ENCODE measurements at regions not wholly inside any gene's neighbourhood (a gene's known extent, or its start where the extent isn't known, plus 50 kb on each side); places are given as distances from the start of the nearest gene placed in this dataset.
"Not testable (repeated sequence)": the region's sequence is repeated elsewhere in the genome, so short reads cannot be mapped to it uniquely, and the experiment has no call there.

DNA sequence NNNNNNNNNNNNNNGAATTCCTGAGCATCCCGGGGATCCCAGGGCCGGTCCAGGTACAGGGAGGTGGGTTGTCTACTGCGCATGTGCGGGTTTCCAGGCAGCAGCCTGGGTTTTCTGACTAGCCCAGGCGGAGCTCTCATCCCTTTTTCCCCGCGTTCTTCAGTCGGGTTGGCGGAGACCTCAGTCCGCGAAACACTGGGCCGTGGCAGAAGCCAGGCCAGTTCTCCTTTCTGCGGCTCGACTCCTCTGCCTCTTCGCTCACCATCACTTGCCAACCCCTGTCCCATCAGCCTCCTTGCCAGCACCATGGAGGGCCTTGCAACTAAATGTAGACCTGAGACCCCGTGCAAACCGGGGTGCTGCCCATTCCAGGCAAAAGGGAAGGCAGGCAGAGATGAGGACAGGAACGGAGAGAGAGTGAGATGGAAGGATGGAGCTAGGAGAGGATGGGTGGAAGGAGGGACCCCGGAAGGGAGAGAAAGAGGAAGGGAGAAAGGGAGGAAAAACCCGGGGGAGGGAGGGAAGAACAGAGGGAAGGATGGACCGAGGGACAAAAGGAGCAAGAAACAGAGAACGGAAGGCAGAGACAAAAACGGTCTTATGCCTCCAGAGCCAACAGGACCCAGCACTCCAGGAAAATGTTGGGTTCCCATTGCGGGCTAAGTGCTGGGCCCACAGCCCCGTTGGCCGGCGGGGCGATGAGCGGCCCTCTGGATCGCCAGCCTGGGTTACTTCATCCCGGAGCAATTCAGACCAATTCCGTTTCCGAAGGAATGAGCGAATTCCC, 445.4 kb upstream of the DEFB115 start:
- peak; percentile 34 for DNase-seq (ENCODE audit: low read depth)

GRCh38 chr20:30812739-30813411, 444.6 kb upstream of the DEFB115 start:
- DNase-seq (ENCODE audit: low read depth) = no peak

GRCh38 chr20:30813412-30814311, 443.8 kb upstream of the DEFB115 start:
- DNase-seq (ENCODE audit: low read depth) = not testable (repeated sequence)

DNA sequence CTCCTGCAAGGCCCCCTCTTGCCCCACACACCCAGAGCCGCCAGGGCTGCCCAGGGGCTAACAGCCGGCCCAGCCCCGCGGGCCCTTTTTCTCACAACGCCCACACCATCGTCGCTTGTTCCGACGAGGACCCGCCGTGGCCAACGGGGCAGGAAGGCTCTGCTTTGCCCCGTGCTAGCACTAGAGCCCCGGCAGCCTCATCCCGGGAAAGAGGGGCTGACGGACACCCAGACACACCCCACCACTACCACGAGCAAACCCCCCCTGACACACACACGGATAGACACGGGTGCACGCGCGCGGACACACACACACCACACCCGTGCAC, 443.2 kb upstream of the DEFB115 start:
- DNase-seq (ENCODE audit: low read depth) = not testable (repeated sequence)

- DNase-seq (ENCODE audit: low read depth) = not testable (repeated sequence)
These were observed 442.4 kb upstream of the DEFB115 start for GRCh38 chr20:30815027-30815576.

DNA sequence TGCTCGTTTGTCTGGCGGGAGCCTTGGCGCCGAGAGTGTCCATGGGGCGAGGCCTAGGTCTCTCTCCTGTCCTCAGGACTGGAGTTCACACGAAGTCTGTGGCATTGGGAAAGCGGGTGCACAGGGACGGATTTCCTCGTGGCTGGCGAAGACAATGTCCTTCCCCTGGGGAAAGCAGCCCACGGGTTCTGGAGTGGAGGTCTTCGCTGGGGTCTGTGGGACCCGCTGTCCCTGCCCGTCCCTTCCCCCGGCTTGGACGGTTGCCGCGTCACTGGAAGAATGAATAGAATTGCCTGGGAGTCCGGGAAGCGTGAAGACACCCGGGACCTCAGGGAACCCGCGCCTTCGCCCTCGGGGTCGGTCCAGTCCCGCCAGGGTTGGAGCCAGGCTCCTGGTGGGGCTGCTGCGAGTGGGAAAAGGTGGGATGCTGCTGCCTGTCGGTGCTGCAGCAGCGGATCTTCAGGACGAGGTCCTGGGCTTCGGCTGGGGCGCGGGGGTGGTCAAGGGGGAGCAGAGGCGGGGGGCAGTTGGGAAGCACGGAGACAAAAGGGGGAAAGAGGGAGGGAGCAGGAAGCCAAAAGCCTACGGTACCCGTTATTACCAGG, 441.8 kb upstream of the DEFB115 start:
- no peak for DNase-seq (ENCODE audit: low read depth)

GRCh38 chr20:30816182-30816645, 441.2 kb upstream of the DEFB115 start:
- DNase-seq (ENCODE audit: low read depth) = no peak

DNA sequence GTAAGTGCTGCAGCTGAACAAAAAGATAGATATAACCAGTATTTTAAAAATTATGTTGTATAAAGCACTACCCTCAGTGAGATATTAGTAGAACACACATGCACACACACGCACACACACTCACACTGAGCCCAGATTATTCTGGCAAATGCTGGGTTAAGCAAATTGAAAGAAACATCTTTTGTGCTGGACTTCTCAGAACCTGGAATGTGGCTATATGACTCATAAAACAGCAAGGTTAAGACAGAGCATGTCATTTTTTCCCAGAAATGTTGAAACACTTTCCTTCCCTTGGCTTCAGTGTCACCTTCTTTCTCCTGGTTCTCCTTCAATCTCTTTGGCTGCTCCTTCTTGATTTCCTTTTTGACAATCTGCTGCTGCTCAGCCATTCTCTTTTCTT, 435.8 kb upstream of the DEFB115 start:
- DNase-seq (ENCODE audit: low read depth) = not testable (repeated sequence)

DNA sequence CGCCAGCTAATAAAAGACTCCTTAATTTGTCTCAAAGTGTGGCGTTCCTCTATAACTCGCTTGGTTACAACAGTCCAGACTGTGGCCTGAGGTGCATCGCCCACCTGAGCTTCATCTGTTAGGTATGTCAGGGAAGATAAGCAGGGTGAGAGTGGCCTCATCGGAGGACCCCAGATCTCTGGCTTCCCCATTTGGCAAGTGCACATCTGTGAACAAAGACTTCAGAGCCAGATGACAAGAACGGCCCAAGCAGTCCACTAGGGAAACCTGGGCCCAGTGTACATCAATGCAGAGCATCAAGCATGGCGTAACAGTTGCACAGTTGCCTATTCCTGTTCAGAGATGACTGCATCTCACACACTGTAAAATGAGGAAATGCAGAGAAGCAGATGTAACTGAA, 432.8 kb upstream of the DEFB115 start:
- not testable (repeated sequence) for DNase-seq (ENCODE audit: low read depth)

DNA sequence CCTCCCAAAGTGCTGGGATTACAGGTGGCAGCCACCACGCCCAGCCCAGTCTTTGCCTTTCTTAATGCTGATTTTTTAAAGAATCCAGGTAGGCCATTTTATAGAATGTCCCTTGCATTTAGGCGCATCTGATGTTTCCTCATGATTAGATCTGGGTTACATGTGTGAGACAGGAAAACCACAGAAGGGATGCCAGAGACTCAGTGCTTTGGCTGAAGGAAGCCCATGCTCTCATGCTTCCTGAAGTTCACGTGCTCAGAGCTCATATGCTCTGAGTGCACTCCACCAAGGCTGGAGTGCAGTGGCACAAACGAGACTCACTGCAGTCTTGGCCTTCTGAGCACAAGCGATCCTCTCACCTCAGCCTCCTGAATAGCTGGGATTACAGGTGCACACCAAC, 411.5 kb upstream of the DEFB115 start:
- not testable (repeated sequence) for DNase-seq (ENCODE audit: low read depth)

DNA sequence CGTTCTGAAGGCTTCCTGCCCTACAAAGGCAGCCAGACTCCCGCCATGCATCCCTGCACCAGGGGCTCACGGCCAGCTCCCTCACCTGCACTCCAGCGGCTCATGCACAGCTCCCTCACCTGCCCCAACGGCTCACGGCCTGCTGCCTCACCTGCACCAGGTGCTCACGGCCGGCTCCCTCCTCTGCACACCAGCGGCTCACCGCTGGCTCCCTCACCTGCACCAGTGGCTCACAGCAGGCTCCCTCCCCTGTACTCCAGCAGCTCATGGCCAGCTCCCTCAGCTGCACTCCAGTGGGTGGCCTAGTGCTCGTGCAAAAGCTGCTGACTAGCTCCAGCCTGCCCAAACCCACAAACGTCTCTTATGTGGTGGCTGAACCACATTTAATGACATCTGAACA, 389.2 kb upstream of the DEFB115 start:
- DNase-seq (ENCODE audit: low read depth) = not testable (repeated sequence)

- not testable (repeated sequence) for DNase-seq (ENCODE audit: low read depth)
These were observed 386.3 kb upstream of the DEFB115 start for GRCh38 chr20:30871127-30871526.

DNA sequence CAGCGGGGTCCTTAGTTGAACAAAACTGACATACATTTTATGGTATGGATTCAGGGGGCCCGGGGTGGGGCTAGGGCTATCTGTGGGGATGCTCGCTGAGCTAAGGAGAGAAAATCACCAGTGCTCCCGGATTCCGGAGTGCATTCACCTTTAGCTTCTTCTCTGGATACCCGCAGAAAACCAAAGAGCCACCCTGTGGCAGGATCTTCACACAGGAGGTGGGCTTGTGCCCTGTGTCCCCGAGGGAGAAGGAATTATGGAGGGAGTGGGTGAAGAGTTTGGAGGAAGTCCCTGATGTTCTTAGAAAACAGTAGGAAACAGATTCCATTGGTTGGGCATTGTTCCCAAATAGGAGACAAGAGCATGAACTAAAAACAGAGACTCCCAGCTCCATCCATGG, 385.2 kb upstream of the DEFB115 start:
- not testable (repeated sequence) for DNase-seq (ENCODE audit: low read depth)

DNA sequence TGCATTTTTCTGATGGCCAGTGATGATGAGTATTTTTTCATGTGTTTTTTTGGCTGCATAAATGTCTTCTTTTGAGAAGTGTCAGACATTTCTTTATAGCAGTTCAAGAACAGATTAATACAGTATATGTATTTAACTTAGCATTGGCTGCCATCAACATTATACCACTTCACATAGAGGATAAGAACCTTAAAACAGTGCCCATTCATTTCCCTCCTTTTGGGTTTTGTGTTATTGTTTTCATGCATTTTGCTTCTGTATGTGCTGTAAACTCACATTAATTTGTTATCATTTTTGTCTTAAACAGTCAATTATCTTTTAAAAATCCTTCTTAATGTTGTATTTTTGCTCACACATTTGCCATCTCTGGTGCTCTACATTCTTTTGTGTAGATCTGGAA, 381.6 kb upstream of the DEFB115 start:
- DNase-seq (ENCODE audit: low read depth) = not testable (repeated sequence)

- not testable (repeated sequence) for DNase-seq (ENCODE audit: low read depth)
These were observed 366.1 kb upstream of the DEFB115 start for GRCh38 chr20:30891400-30891799.

DNA sequence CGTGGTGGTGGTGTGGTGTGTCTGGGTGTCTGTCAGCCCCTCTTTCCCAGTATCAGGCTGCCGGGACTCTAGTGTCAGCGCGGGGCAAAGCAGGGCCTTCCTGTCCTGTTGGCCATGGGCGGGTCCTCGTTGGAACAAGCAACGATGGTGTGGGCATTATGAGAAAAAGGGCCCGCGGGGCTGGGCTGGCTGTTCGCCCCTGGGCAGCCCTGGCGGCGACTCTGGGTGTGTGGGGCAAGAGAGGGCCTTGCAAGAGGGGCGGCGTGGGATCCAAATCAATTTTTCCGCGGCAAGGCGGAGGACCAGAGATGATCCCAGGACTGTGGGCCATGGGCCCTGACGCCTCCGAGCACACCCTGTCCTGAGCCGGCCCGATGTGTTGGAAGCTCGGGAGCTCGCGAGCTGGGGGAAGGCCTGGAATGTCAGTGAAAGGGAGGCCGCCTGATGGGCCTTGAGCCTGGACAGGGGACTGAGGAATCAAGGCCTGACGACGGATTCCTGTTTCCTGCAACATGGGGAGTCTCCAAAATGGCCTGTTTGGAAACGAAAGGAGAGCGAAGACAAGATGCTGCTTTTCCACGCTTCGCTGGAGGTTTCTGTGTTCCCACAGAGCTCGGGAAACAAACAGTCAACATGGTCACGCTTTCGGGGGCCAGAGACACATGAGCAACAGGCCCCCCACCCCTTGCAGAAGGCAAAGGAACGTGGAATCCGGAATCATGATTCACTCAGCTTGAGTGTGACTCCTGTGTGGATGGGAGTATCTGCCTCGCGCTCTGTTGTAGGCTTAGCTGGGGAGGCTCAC, 364.7 kb upstream of the DEFB115 start:
- DNase-seq (ENCODE audit: low read depth) = no peak

DNA sequence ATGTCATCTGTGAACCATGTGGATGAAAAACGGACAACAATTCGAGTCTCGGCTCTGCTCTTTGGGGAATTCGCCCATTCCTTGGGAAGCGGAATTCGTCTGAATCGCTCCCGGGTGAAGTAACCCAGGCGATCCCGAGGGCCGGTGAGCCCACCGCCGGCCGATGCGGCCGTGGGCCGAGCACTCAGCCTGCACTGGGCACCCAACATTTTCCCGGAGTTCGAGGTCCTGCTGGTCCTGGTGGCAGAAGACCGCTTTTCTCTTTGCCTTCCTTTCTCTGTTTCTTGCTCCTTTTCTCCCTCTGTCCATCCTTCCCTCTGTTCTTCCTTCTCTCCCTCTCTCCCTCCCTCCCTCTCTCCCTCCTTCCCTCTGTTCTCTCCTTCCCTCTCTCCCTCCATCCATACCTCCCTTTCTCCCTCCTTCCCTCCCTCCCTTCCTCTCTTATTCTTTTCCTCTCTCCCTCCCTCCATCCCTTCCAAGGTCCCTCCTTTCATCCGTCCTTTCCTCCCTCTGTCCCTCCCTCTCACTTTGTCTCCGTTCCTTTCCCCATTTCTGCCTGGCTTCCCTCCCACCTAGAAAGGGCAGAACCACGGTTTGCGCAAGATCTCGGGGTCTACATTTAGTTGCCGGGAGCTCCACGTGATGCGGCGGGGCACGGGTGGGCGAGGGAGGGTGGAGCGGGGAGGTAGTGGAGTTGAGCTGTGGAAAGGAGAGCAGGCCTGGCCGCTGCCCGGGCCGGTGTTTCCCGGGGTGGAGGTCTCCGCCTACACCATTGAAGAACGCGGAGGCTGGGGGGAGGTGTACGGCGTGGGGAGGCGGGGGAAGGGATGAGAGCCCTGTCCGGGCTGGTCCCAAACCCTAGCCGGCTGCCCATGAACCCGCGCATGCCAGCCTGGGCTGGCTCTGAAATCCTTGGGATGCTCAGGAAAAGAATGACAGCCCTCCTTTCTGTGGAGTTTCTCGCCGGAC, 363.8 kb upstream of the DEFB115 start:
- DNase-seq (ENCODE audit: low read depth) = not testable (repeated sequence)

DNA sequence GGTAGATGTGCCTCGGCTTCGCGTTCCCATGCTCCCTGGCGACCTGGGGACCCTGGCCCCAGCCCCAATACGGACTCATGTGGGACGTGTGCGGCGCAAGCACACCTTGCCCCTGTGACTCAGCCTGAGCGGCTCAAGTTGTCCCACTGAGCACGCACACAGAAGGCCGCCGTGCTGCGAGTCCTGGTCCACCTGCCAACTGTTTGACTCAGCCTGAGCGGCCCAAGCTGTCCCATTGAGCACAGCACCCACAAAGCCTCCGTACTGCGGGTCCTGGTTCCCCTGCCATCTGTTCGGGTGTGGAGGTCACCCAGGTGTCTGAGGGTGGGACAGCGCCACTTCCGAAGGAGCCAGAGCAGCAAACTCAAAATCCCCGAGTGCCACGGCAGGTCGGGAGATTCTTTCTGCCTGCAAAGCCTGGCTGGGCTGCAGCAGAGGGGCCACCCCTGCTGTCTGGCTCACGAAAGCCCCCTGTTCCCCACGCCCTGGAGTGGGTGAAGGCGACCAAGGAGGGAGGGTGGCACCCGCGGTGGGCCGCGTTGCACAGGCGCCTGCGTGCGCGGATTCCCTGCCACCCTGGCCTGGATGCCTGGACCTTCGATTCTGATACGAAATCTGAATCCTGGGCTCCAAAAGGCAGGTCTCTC, 362.6 kb upstream of the DEFB115 start:
- not testable (repeated sequence) for DNase-seq (ENCODE audit: low read depth)

DNA sequence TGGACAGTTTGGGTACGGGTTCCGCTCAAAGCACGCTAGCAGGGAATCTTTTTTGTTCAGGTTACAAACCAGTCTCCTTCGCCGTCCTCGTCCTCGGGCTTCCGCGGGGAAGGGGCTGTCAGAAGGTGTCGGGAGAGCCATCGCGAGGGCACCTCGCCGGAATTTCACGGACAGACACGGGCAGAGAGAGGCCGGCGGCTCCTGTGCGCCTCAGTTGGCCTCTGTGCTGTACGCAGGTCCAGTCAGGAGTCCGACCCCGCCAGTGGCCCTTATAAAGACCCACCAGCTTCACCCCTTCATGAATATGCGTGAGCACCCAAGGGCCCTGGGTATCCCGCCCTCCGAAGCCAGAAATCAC, 362.1 kb upstream of the DEFB115 start:
- not testable (repeated sequence) for DNase-seq (ENCODE audit: low read depth)
